ENCODE measurements at regions not wholly inside any gene's neighbourhood (a gene's known extent, or its start where the extent isn't known, plus 50 kb on each side); places are given as distances from the start of the nearest gene placed in this dataset.

DNA sequence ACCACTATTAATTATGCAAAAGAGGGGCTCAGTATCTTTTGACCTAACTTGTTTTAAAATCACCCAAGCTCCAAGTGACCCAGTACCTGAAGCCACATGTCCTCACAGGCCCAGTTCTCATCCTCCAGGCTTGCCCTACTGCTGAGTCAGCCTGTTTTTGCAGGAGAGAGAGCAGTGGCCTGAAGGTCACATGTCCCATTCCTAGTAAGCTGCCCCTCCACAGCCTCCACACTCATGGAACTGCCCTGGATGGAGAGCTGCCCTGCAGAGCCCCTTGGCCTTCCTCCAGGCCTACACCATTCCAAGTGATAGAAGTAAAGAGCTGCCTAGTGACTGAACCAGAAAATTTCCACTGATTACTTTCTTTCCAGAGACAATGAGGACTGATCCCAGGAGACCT lies 139.8 kb upstream of the ST6GALNAC5 start:
- TF ChIP-seq POLR2A (IDR thresholded peaks at IDR 0.05) (no peak), CTCF (IDR thresholded peaks at IDR 0.05) (no peak)
